ENCODE measurements at regions not wholly inside any gene's neighbourhood (a gene's known extent, or its start where the extent isn't known, plus 50 kb on each side); places are given as distances from the start of the nearest gene placed in this dataset.

- no peaks in the 10 kb centered on the region for H3K36me3 ChIP-seq
- no peak for ATAC-seq
- H3K4me1 ChIP-seq = no peaks in the 10 kb centered on the region
- H3K27me3 ChIP-seq = peaks cover 5% of the 10 kb centered on the region
- H3K9me3 ChIP-seq = no peaks in the 10 kb centered on the region
- no peak overlapping the region for H3K4me3 ChIP-seq
- no peak overlapping the region for H3K27ac ChIP-seq
- 67 to 82% methylated on average over 2 of the region's 2 CpGs for WGBS, 2 donors (ENCODE audit: low coverage in 1 of 2)
- TF ChIP-seq EP300 (IDR thresholded peaks at IDR 0.05) (no peak), POLR2AphosphoS5 (IDR thresholded peaks at IDR 0.05) (no peak), POLR2A (IDR thresholded peaks at IDR 0.05) (no peak), CTCF (IDR thresholded peaks at IDR 0.05) (no peak)
These were observed 322.0 kb upstream of the MOCS1 start for GRCh38 chr6:40256224-40256623.

GRCh38 chr6:40253420-40253819 lies 319.2 kb upstream of the MOCS1 start:
- Histone ChIP-seq H3K9me3 (no peaks in the 10 kb centered on the region), H3K4me1 (no peaks in the 10 kb centered on the region), H3K27ac (no peak overlapping the region), H3K4me3 (no peak overlapping the region), H3K36me3 (no peaks in the 10 kb centered on the region), H3K27me3 (no peaks in the 10 kb centered on the region)
- ATAC-seq = no peak
- WGBS, 2 donors (ENCODE audit: low coverage in 1 of 2) = 94% methylated on average over 3 of the region's 3 CpGs; no CpG with 5 or more reads in 1 of the 2 donors
- TF ChIP-seq CTCF (IDR thresholded peaks at IDR 0.05) = no peak
- no peak for TF ChIP-seq EP300 (IDR thresholded peaks at IDR 0.05)
- no peak for TF ChIP-seq POLR2A (IDR thresholded peaks at IDR 0.05)
- TF ChIP-seq POLR2AphosphoS5 (IDR thresholded peaks at IDR 0.05) = no peak

- Histone ChIP-seq H3K27me3 (no peaks in the 10 kb centered on the region), H3K36me3 (no peaks in the 10 kb centered on the region), H3K4me3 (no peak overlapping the region), H3K9me3 (no peaks in the 10 kb centered on the region), H3K27ac (no peak overlapping the region), H3K4me1 (no peaks in the 10 kb centered on the region)
- TF ChIP-seq EP300 (IDR thresholded peaks at IDR 0.05) = no peak
- no peak for TF ChIP-seq CTCF (IDR thresholded peaks at IDR 0.05)
- TF ChIP-seq POLR2AphosphoS5 (IDR thresholded peaks at IDR 0.05) = no peak
- no peak for TF ChIP-seq POLR2A (IDR thresholded peaks at IDR 0.05)
- WGBS, 2 donors (ENCODE audit: low coverage in 1 of 2) = 65 to 70% methylated on average over 2 to 4 of the region's 4 CpGs
- ATAC-seq = no peak
These were observed 318.4 kb upstream of the MOCS1 start for GRCh38 chr6:40252531-40253258.

- no peak for ATAC-seq
- 83 to 84% methylated on average over 3 of the region's 3 CpGs for WGBS, 2 donors (ENCODE audit: low coverage in 1 of 2)
- no peak overlapping the region for H3K27ac ChIP-seq
- TF ChIP-seq CTCF (IDR thresholded peaks at IDR 0.05) = no peak
- TF ChIP-seq EP300 (IDR thresholded peaks at IDR 0.05) = no peak
- H3K36me3 ChIP-seq = no peaks in the 10 kb centered on the region
- no peaks in the 10 kb centered on the region for H3K4me1 ChIP-seq
- no peaks in the 10 kb centered on the region for H3K27me3 ChIP-seq
- H3K4me3 ChIP-seq = no peak overlapping the region
- no peaks in the 10 kb centered on the region for H3K9me3 ChIP-seq
These were observed 317.5 kb upstream of the MOCS1 start for GRCh38 chr6:40251637-40252300.

- no peak for TF ChIP-seq POLR2A (IDR thresholded peaks at IDR 0.05)
- TF ChIP-seq CTCF (IDR thresholded peaks at IDR 0.05) = no peak
- no peak for TF ChIP-seq EP300 (IDR thresholded peaks at IDR 0.05)
- TF ChIP-seq POLR2AphosphoS5 (IDR thresholded peaks at IDR 0.05) = no peak
- H3K4me3 ChIP-seq = no peak overlapping the region
- no peaks in the 10 kb centered on the region for H3K27me3 ChIP-seq
- H3K27ac ChIP-seq = no peak overlapping the region
- ATAC-seq = no peak
- no peaks in the 10 kb centered on the region for H3K9me3 ChIP-seq
- H3K4me1 ChIP-seq = no peaks in the 10 kb centered on the region
- H3K36me3 ChIP-seq = no peaks in the 10 kb centered on the region
These were observed 315.7 kb upstream of the MOCS1 start for GRCh38 chr6:40249935-40250334.

All from gastroesophageal sphincter (tissue), 4 donors.